Neural cell (in vitro differentiated cells): ENCODE measurements at regions not wholly inside any gene's neighbourhood (a gene's known extent, or its start where the extent isn't known, plus 50 kb on each side); places are given as distances from the start of the nearest gene placed in this dataset.

Experiments
- CTCF ChIP-seq: fragments of 450-650 bp; IDR thresholded peaks from 2 replicates; pipeline ENCODE4 v1.5.1; 2014; ENCODE audit warnings: antibody characterized with exemption, mild to moderate bottlenecking, moderate library complexity; ENCODE audit not compliant: poor library complexity, severe bottlenecking
- EZH2 ChIP-seq: fragments of 200-600, 300-800 bp; shearing (Covaris generic), sonication (generic); IDR thresholded peaks from 2 replicates; pipeline ENCODE4 v1.6.1; 2014; ENCODE audit warnings: antibody characterized with exemption, low read length, borderline replicate concordance, mild to moderate bottlenecking; ENCODE audit not compliant: insufficient read depth, poor library complexity, severe bottlenecking
- MXI1 ChIP-seq: fragments of 450-650 bp; conservative IDR thresholded peaks from 2 replicates; pipeline ENCODE4 v1.6.1; 2014; ENCODE audit warnings: antibody characterized with exemption, mild to moderate bottlenecking; ENCODE audit not compliant: poor library complexity, severe bottlenecking
- POLR2AphosphoS5 ChIP-seq: IDR thresholded peaks from 2 replicates; pipeline ENCODE4 v1.6.1; 2012
- RAD21 ChIP-seq: fragments of 450-650 bp; conservative IDR thresholded peaks from 2 replicates; pipeline ENCODE4 v1.6.1; 2014; ENCODE audit warnings: antibody characterized with exemption, mild to moderate bottlenecking, moderate library complexity
- SMC3 ChIP-seq: fragments of 450-650 bp; conservative IDR thresholded peaks from 2 replicates; pipeline ENCODE4 v1.6.1; 2014; ENCODE audit warnings: antibody characterized with exemption, mild to moderate bottlenecking, moderate library complexity; ENCODE audit not compliant: poor library complexity

GRCh38 chr12:105659355-105660075 lies 329.0 kb downstream of the C12orf75 start:
- no peak for TF ChIP-seq POLR2AphosphoS5
- TF ChIP-seq MXI1, result no peak
- no peak for TF ChIP-seq CTCF
- TF ChIP-seq EZH2, result no peak
- no peak for TF ChIP-seq SMC3
- TF ChIP-seq RAD21, result no peak
